ENCODE measurements at regions not wholly inside any gene's neighbourhood (a gene's known extent, or its start where the extent isn't known, plus 50 kb on each side); places are given as distances from the start of the nearest gene placed in this dataset.

DNA sequence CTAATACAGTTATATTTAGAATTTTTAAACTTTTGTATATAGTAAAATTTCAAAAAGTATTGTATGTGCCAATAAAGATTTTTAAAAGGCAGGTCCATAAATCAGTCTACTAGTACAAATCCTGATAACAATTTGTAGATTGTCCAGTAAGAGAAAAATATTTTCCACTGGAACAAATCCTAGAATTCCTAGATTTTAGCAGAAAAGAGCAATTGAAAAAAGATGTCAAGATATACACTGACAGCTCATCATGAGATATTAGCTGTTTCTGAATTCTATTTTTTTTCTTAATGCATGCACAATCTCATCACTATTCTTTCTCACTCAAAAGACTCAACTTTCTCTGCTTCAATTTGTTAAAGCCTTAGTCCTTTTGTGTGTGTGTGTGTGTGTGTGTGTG is 289.2 kb upstream of the MAD2L1 start:
- no peak overlapping the region for H3K4me3 ChIP-seq
- no peak overlapping the region for H3K27ac Mint-ChIP-seq
- no peaks in the 10 kb centered on the region for H4K20me1 ChIP-seq (replicated peaks; ENCODE audit: insufficient read depth)
- H3K36me3 ChIP-seq (ENCODE audit: insufficient read depth): no peaks in the 10 kb centered on the region
- no peaks in the 10 kb centered on the region for H3K9me2 ChIP-seq (ENCODE audit: insufficient read depth)
- DNase-seq (ENCODE audit: low spot score): no peak
- no peak overlapping the region for H3K4me3 Mint-ChIP-seq
- no peak overlapping the region for H3K4me2 ChIP-seq
- H3K27ac ChIP-seq (ENCODE audit: low read depth): no peak overlapping the region
- no peaks in the 10 kb centered on the region for H3K27me3 ChIP-seq (ENCODE audit: insufficient read depth)
- H2AFZ ChIP-seq: no peak overlapping the region
- no peaks in the 10 kb centered on the region for H3K4me1 Mint-ChIP-seq
- no peak for ATAC-seq
- H3K27me3 Mint-ChIP-seq (ENCODE audit: insufficient read depth, low read depth, poor library complexity): peaks cover 2% of the 10 kb centered on the region
- H3F3A ChIP-seq (replicated peaks; ENCODE audit: low read depth): no peaks in the 10 kb centered on the region
- no peaks in the 10 kb centered on the region for H3K79me2 ChIP-seq (replicated peaks; ENCODE audit: insufficient read depth)
- H3K9me3 Mint-ChIP-seq: no peaks in the 10 kb centered on the region
- no peaks in the 10 kb centered on the region for H3K4me1 ChIP-seq (ENCODE audit: insufficient read depth)
- no peaks in the 10 kb centered on the region for H3K36me3 Mint-ChIP-seq (ENCODE audit: low read depth)
- TF ChIP-seq POLR2AphosphoS5 (IDR thresholded peaks at IDR 0.05; ENCODE audit: low read depth) (no peak), CREB1 (CRISPR knock-in tag; IDR thresholded peaks at IDR 0.05; ENCODE audit: low read depth) (no peak), JUNB (IDR thresholded peaks at IDR 0.05; ENCODE audit: unreplicated experiment) (no peak), NANOG (IDR thresholded peaks at IDR 0.05; ENCODE audit: borderline replicate concordance) (no peak), ZNF331 (CRISPR knock-in tag; IDR thresholded peaks at IDR 0.05; ENCODE audit: low read depth) (no peak), EZH2phosphoT487 (IDR thresholded peaks at IDR 0.05; ENCODE audit: unreplicated experiment) (no peak), EZH2 (IDR thresholded peaks at IDR 0.05; ENCODE audit: low read depth, unreplicated experiment) (no peak), STAT1 (IDR thresholded peaks at IDR 0.05; ENCODE audit: unreplicated experiment) (no peak), ZNF114 (CRISPR knock-in tag; IDR thresholded peaks at IDR 0.05) (no peak)
- TF ChIP-seq, protein P1, sequence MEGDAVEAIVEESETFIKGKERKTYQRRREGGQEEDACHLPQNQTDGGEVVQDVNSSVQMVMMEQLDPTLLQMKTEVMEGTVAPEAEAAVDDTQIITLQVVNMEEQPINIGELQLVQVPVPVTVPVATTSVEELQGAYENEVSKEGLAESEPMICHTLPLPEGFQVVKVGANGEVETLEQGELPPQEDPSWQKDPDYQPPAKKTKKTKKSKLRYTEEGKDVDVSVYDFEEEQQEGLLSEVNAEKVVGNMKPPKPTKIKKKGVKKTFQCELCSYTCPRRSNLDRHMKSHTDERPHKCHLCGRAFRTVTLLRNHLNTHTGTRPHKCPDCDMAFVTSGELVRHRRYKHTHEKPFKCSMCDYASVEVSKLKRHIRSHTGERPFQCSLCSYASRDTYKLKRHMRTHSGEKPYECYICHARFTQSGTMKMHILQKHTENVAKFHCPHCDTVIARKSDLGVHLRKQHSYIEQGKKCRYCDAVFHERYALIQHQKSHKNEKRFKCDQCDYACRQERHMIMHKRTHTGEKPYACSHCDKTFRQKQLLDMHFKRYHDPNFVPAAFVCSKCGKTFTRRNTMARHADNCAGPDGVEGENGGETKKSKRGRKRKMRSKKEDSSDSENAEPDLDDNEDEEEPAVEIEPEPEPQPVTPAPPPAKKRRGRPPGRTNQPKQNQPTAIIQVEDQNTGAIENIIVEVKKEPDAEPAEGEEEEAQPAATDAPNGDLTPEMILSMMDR (conservative IDR thresholded peaks at IDR 0.05; ENCODE audit: low read depth in 2 of 2): no peak
- TF ChIP-seq, protein P2, sequence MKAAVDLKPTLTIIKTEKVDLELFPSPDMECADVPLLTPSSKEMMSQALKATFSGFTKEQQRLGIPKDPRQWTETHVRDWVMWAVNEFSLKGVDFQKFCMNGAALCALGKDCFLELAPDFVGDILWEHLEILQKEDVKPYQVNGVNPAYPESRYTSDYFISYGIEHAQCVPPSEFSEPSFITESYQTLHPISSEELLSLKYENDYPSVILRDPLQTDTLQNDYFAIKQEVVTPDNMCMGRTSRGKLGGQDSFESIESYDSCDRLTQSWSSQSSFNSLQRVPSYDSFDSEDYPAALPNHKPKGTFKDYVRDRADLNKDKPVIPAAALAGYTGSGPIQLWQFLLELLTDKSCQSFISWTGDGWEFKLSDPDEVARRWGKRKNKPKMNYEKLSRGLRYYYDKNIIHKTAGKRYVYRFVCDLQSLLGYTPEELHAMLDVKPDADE (IDR thresholded peaks at IDR 0.05): no peak
- TF ChIP-seq, protein P3, sequence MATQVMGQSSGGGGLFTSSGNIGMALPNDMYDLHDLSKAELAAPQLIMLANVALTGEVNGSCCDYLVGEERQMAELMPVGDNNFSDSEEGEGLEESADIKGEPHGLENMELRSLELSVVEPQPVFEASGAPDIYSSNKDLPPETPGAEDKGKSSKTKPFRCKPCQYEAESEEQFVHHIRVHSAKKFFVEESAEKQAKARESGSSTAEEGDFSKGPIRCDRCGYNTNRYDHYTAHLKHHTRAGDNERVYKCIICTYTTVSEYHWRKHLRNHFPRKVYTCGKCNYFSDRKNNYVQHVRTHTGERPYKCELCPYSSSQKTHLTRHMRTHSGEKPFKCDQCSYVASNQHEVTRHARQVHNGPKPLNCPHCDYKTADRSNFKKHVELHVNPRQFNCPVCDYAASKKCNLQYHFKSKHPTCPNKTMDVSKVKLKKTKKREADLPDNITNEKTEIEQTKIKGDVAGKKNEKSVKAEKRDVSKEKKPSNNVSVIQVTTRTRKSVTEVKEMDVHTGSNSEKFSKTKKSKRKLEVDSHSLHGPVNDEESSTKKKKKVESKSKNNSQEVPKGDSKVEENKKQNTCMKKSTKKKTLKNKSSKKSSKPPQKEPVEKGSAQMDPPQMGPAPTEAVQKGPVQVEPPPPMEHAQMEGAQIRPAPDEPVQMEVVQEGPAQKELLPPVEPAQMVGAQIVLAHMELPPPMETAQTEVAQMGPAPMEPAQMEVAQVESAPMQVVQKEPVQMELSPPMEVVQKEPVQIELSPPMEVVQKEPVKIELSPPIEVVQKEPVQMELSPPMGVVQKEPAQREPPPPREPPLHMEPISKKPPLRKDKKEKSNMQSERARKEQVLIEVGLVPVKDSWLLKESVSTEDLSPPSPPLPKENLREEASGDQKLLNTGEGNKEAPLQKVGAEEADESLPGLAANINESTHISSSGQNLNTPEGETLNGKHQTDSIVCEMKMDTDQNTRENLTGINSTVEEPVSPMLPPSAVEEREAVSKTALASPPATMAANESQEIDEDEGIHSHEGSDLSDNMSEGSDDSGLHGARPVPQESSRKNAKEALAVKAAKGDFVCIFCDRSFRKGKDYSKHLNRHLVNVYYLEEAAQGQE (IDR thresholded peaks at IDR 0.05; ENCODE audit: unreplicated experiment): no peak
- TF ChIP-seq, protein P4, sequence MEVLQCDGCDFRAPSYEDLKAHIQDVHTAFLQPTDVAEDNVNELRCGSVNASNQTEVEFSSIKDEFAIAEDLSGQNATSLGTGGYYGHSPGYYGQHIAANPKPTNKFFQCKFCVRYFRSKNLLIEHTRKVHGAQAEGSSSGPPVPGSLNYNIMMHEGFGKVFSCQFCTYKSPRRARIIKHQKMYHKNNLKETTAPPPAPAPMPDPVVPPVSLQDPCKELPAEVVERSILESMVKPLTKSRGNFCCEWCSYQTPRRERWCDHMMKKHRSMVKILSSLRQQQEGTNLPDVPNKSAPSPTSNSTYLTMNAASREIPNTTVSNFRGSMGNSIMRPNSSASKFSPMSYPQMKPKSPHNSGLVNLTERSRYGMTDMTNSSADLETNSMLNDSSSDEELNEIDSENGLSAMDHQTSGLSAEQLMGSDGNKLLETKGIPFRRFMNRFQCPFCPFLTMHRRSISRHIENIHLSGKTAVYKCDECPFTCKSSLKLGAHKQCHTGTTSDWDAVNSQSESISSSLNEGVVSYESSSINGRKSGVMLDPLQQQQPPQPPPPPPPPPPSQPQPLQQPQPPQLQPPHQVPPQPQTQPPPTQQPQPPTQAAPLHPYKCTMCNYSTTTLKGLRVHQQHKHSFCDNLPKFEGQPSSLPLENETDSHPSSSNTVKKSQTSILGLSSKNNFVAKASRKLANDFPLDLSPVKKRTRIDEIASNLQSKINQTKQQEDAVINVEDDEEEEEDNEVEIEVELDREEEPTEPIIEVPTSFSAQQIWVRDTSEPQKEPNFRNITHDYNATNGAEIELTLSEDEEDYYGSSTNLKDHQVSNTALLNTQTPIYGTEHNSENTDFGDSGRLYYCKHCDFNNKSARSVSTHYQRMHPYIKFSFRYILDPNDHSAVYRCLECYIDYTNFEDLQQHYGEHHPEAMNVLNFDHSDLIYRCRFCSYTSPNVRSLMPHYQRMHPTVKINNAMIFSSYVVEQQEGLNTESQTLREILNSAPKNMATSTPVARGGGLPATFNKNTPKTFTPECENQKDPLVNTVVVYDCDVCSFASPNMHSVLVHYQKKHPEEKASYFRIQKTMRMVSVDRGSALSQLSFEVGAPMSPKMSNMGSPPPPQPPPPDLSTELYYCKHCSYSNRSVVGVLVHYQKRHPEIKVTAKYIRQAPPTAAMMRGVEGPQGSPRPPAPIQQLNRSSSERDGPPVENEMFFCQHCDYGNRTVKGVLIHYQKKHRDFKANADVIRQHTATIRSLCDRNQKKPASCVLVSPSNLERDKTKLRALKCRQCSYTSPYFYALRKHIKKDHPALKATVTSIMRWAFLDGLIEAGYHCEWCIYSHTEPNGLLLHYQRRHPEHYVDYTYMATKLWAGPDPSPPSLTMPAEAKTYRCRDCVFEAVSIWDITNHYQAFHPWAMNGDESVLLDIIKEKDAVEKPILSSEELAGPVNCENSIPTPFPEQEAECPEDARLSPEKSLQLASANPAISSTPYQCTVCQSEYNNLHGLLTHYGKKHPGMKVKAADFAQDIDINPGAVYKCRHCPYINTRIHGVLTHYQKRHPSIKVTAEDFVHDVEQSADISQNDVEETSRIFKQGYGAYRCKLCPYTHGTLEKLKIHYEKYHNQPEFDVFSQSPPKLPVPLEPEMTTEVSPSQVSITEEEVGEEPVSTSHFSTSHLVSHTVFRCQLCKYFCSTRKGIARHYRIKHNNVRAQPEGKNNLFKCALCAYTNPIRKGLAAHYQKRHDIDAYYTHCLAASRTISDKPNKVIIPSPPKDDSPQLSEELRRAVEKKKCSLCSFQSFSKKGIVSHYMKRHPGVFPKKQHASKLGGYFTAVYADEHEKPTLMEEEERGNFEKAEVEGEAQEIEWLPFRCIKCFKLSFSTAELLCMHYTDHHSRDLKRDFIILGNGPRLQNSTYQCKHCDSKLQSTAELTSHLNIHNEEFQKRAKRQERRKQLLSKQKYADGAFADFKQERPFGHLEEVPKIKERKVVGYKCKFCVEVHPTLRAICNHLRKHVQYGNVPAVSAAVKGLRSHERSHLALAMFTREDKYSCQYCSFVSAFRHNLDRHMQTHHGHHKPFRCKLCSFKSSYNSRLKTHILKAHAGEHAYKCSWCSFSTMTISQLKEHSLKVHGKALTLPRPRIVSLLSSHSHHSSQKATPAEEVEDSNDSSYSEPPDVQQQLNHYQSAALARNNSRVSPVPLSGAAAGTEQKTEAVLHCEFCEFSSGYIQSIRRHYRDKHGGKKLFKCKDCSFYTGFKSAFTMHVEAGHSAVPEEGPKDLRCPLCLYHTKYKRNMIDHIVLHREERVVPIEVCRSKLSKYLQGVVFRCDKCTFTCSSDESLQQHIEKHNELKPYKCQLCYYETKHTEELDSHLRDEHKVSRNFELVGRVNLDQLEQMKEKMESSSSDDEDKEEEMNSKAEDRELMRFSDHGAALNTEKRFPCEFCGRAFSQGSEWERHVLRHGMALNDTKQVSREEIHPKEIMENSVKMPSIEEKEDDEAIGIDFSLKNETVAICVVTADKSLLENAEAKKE (CRISPR knock-in tag; IDR thresholded peaks at IDR 0.05): no peak
